HG03064 (cell line): ENCODE measurements at regions not wholly inside any gene's neighbourhood (a gene's known extent, or its start where the extent isn't known, plus 50 kb on each side); places are given as distances from the start of the nearest gene placed in this dataset.
"Not testable (repeated sequence)": the region's sequence is repeated elsewhere in the genome, so short reads cannot be mapped to it uniquely, and the experiment has no call there.

Experiments
- ATAC-seq: cut with Tn5 transposase; IDR thresholded peaks from one replicate; pipeline ENCODE4 v1.9.1; 2021; ENCODE audit warnings: low read depth; ENCODE audit not compliant: unreplicated experiment

- ATAC-seq, result no peak
Measured at GRCh38 chr15:81839387-81839786, 206.4 kb downstream of the MEX3B start.

- ATAC-seq, result no peak
Measured at GRCh38 chr15:81835731-81836130, 210.1 kb downstream of the MEX3B start.

- ATAC-seq, result no peak
Measured at GRCh38 chr15:81830520-81830919, 215.3 kb downstream of the MEX3B start.

GRCh38 chr15:81829918-81830317, 215.9 kb downstream of the MEX3B start:
- ATAC-seq, result no peak

- no peak for ATAC-seq
Measured at GRCh38 chr15:81828135-81828534, 217.7 kb downstream of the MEX3B start.

- ATAC-seq, result no peak
Measured at GRCh38 chr15:81825136-81825535, 220.7 kb downstream of the MEX3B start.

GRCh38 chr15:81822587-81822986, 223.2 kb downstream of the MEX3B start:
- not testable (repeated sequence) for ATAC-seq

GRCh38 chr15:81819924-81820635, 225.7 kb downstream of the MEX3B start:
- no peak for ATAC-seq

GRCh38 chr15:81814882-81815455, 230.8 kb downstream of the MEX3B start:
- ATAC-seq, result no peak

- no peak for ATAC-seq
Measured at GRCh38 chr15:81813215-81813614, 232.6 kb downstream of the MEX3B start.

GRCh38 chr15:81812456-81812855, 233.4 kb downstream of the MEX3B start:
- ATAC-seq, result no peak

- no peak for ATAC-seq
Measured at GRCh38 chr15:81811736-81812135, 234.1 kb downstream of the MEX3B start.

- no peak for ATAC-seq
Measured at GRCh38 chr15:81809543-81809942, 236.3 kb downstream of the MEX3B start.

- ATAC-seq, result no peak
Measured at GRCh38 chr15:81807806-81808205, 238.0 kb downstream of the MEX3B start.

GRCh38 chr15:81807186-81807585, 238.6 kb downstream of the MEX3B start:
- ATAC-seq, result no peak

- ATAC-seq, result no peak
Measured at GRCh38 chr15:81795899-81796298, 249.9 kb downstream of the MEX3B start.

- ATAC-seq, result no peak
Measured at GRCh38 chr15:81792646-81793045, 253.2 kb downstream of the MEX3B start.

GRCh38 chr15:81791322-81791721, 254.5 kb downstream of the MEX3B start:
- not testable (repeated sequence) for ATAC-seq

GRCh38 chr15:81789403-81789802, 256.4 kb downstream of the MEX3B start:
- ATAC-seq, result no peak

GRCh38 chr15:81786776-81787175, 259.0 kb downstream of the MEX3B start:
- no peak for ATAC-seq

GRCh38 chr15:81785679-81786078, 260.1 kb downstream of the MEX3B start:
- ATAC-seq, result no peak

GRCh38 chr15:81785181-81785580, 260.6 kb downstream of the MEX3B start:
- no peak for ATAC-seq
